Psoas muscle (tissue), 7 donors: ENCODE measurements at regions not wholly inside any gene's neighbourhood (a gene's known extent, or its start where the extent isn't known, plus 50 kb on each side); places are given as distances from the start of the nearest gene placed in this dataset.

Experiments used
- ATAC-seq, 4 donors: fragments of 200-7000 bp; cut with Tn5 transposase; one replicate each; pipeline ENCODE4 v1.9.1; 2020; ENCODE audit warnings: moderate library complexity in 3 of 4, mild to moderate bottlenecking in 2 of 4
- DNase-seq, 2 donors: peaks; one replicate each; pipeline ENCODE4 v3.0.0-alpha.2; 2020
- H3K27ac ChIP-seq: fragments of 200-600 bp; one replicate; pipeline ENCODE4 v1.8.0; 2022
- H3K27me3 ChIP-seq, 3 donors: fragments of 200-600 bp in 1 of 3; one replicate each; pipeline versions ENCODE4 v1.6.1 to v1.8.0; 2013 to 2022; ENCODE audit warnings: low read length in 2 of 3, mild to moderate bottlenecking in 2 of 3, moderate library complexity in 1 of 3; ENCODE audit not compliant: insufficient read depth in 3 of 3
- H3K36me3 ChIP-seq, 2 donors: fragments of 200-600 bp in 1 of 2; one replicate each; pipeline versions ENCODE4 v1.6.1 to v1.8.0; 2013 to 2022; ENCODE audit warnings: low read depth in 1 of 2, mild to moderate bottlenecking in 1 of 2, moderate library complexity in 1 of 2; ENCODE audit not compliant: insufficient read depth in 1 of 2
- H3K4me1 ChIP-seq: fragments of 200-600 bp; one replicate; pipeline ENCODE4 v1.8.0; 2022
- H3K4me3 ChIP-seq: fragments of 200-600 bp; one replicate; pipeline ENCODE4 v1.8.0; 2022; ENCODE audit warnings: mild to moderate bottlenecking
- H3K9me3 ChIP-seq: fragments of 200-600 bp; one replicate; pipeline ENCODE4 v1.8.0; 2022
- CTCF ChIP-seq: fragments of 200-600 bp; IDR thresholded peaks from one replicate; pipeline ENCODE4 v1.8.0; 2022; ENCODE audit warnings: antibody characterized with exemption
- WGBS, 3 donors: extraction: QIAGEN DNeasy Blood & Tissue Kit; methylation state at CpG; one replicate each; pipeline versions ENCODE4 v1.1.6 to v1.1.7; 2013; 5-methylcytosine and 5-hydroxymethylcytosine counted together
- intact Hi-C, 2 donors: fragments of 100-400 bp; cut with DNase I; formaldehyde crosslinking; loops; one replicate each; pipeline versions ENCODE4 v1.11.0 to v1.14.2; 2022
- donor health status: healthy with polysubstance abuse.
- donor health status: DM: no; HTN: no; CAD: no; lungs with moderate emphysema.
- donor health status: Bipolar disorder and iron deficiency.
- donor health status: healthy.
- donor health status: DM: yes; HTN: yes; CAD: no.
- donor health status: DM: no; HTN: no; CAD: no.
- donor health status: DM: yes; HTN: yes; CAD: no.

DNA sequence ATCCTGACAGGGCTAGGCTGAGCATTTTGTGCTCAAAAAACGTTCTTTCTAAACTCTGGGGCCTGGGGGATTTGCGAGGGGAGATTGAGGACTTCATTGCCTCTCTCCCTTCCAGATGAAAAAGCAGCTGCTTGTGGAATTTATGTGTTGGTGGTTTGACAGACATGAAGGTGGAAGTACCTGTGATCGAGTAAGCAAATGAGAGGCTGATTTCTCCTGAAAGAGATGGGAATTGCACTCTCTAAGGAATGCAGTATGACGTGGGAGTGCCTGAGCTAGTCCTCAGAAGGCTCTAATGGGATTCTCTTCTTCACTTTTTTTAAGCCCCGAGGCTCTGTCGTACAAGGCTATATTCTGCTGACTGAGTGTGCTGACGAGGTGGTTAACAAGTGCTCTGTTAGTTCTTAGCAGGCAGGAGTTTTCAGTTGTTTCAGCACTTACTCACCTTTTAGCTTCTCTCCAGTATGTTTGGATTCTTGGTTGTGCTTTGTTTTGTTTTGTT is 426.8 kb upstream of the CNKSR2 start:
- no peak for TF ChIP-seq CTCF
- H3K36me3 ChIP-seq, result no peaks in the 10 kb centered on the region
- no peak for ATAC-seq
- H3K4me3 ChIP-seq, result no peak overlapping the region
- H3K4me1 ChIP-seq, result no peaks in the 10 kb centered on the region
- H3K27ac ChIP-seq, result no peak overlapping the region
- WGBS, 3 donors, result 3 to 17% (median 10%) methylated on average over 7 of the region's 7 CpGs
- H3K27me3 ChIP-seq, result no peaks in the 10 kb centered on the region
- DNase-seq, result no peak
- no peaks in the 10 kb centered on the region for H3K9me3 ChIP-seq
- intact Hi-C loops, result no loop called here

DNA sequence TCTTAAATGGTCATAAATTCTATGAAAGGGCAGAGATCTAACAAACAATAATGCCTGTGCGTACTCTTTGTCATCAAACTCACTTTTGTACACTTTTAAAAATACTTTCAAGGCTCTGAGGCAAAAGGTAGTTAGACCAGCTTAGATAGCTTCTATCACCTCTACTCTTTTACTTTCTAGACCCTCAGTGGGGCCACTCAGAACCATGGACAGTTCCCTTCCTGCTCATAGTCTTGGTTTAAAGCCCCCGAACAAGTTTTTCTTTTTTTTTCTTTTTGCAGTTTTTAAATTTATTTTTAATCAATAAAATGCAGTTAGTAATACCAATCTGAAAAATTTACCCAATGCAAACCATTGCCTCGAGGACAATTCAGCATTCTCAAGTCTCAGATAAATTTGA is 460.5 kb upstream of the CNKSR2 start:
- no peaks in the 10 kb centered on the region for H3K9me3 ChIP-seq
- no peak for DNase-seq
- no peak for TF ChIP-seq CTCF
- intact Hi-C loops, result no loop called here
- WGBS, 3 donors, result 22 to 27% (median 26%) methylated on average over 3 of the region's 3 CpGs
- no peaks in the 10 kb centered on the region for H3K36me3 ChIP-seq
- H3K4me3 ChIP-seq, result no peak overlapping the region
- no peaks in the 10 kb centered on the region for H3K27me3 ChIP-seq
- no peak overlapping the region for H3K27ac ChIP-seq
- ATAC-seq, result no peak
- no peaks in the 10 kb centered on the region for H3K4me1 ChIP-seq

GRCh38 chrX:20906571-20906970 is 467.6 kb upstream of the CNKSR2 start:
- H3K9me3 ChIP-seq, result no peaks in the 10 kb centered on the region
- ATAC-seq (no peak), DNase-seq (no peak)
- H3K4me1 ChIP-seq, result no peaks in the 10 kb centered on the region
- intact Hi-C loops, result no loop called here
- H3K27ac ChIP-seq, result no peak overlapping the region
- H3K36me3 ChIP-seq, result no peaks in the 10 kb centered on the region
- H3K4me3 ChIP-seq, result no peak overlapping the region
- H3K27me3 ChIP-seq, result no peaks in the 10 kb centered on the region
- no peak for TF ChIP-seq CTCF

DNA sequence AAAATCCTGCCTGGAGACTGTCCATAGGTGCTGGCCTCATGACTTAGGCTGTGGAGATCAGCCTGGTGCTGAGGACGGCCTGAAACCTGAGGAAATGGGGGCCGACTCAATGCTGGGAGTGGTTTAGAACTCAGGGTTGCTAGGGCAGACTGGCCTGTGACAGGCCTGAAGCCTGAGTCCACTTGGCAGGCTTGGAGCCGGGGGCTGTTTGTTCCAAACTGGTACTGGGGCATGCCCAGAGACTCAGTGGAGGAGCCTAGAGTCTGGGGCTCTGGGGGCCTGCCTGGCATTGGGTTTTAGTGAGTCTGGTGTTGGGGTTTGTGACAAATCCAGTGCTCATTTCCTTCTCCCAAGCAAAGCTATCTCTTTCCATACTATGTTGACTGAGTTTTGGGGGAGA is 489.7 kb upstream of the CNKSR2 start:
- no peaks in the 10 kb centered on the region for H3K36me3 ChIP-seq
- H3K4me3 ChIP-seq, result no peak overlapping the region
- no peak for ATAC-seq
- WGBS, 3 donors, result 67 to 79% (median 75%) methylated on average over 3 of the region's 3 CpGs
- H3K27ac ChIP-seq, result no peak overlapping the region
- TF ChIP-seq CTCF, result no peak
- intact Hi-C loops, result no loop called here
- H3K9me3 ChIP-seq, result peaks cover 11% of the 10 kb centered on the region
- H3K4me1 ChIP-seq, result no peaks in the 10 kb centered on the region
- no peaks in the 10 kb centered on the region for H3K27me3 ChIP-seq
- DNase-seq, result no peak

DNA sequence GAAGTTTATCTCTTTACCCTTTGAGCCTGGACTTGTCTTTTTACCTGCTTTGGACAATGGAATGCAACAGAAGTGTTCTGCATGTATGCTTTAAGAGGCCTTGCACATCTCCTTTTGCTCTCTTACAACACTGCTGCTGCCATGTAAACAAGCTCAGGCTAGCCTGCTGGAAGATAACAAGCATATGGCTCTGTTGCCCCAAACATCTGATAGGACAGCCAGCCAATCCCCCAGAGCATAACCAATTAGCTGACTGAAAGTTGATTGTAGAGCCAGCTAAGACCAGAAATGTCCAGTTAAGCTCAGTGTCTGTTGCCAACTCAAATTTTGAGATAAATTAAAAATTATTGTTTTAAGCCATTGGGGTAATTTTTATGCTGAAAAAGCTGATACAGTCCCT is 510.6 kb upstream of the CNKSR2 start:
- H3K27ac ChIP-seq, result no peak overlapping the region
- no peaks in the 10 kb centered on the region for H3K27me3 ChIP-seq
- H3K4me3 ChIP-seq, result no peak overlapping the region
- ATAC-seq, result no peak
- DNase-seq, result no peak
- intact Hi-C loops, result no loop called here
- TF ChIP-seq CTCF, result no peak
- H3K4me1 ChIP-seq, result no peaks in the 10 kb centered on the region
- peaks cover 13% of the 10 kb centered on the region for H3K9me3 ChIP-seq
- no peaks in the 10 kb centered on the region for H3K36me3 ChIP-seq
